HG03039 (cell line): ENCODE measurements at regions not wholly inside any gene's neighbourhood (a gene's known extent, or its start where the extent isn't known, plus 50 kb on each side); places are given as distances from the start of the nearest gene placed in this dataset.

Experiments
- ATAC-seq: cut with Tn5 transposase; IDR thresholded peaks from one replicate; pipeline ENCODE4 v1.9.1; 2021; ENCODE audit warnings: mild to moderate bottlenecking, moderate library complexity; ENCODE audit not compliant: unreplicated experiment

DNA sequence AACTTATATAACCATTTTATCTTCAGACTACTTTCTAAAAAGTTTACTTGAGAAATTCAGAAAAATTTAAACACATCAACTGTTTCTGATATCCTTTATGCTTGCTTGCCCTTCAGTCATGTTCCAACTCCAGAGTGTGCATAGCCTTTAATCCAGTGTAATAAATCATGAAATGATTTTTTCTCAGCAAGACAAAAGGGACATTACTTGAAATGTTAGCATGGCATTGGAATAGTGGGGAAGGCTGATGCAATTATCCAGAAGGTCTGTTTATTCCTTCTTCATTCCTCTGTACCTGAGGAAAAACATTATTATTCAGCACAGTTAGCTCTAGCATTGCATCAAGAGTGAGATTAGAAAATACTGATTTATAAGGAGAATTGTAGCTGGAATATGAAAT lies 209.9 kb downstream of the SLC7A11 start:
- ATAC-seq, result no peak

DNA sequence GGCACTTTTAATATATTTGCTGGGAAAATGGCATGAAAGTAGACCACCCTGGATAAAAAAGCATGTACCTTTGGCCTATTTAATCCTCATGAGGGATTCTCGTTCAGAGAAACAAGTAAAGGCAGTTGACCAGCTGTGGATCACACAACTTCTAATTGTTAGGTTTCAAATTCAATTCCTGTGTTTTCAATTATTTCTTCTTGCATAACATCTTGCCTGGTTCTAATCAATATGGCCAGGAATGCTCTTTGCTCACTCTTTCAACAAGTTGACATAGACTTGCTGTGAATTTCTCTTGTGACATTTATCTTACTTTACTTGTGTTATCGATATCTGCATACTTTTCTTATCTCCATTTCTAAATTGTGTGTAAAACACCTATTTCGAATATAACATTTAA lies 211.8 kb downstream of the SLC7A11 start:
- no peak for ATAC-seq

DNA sequence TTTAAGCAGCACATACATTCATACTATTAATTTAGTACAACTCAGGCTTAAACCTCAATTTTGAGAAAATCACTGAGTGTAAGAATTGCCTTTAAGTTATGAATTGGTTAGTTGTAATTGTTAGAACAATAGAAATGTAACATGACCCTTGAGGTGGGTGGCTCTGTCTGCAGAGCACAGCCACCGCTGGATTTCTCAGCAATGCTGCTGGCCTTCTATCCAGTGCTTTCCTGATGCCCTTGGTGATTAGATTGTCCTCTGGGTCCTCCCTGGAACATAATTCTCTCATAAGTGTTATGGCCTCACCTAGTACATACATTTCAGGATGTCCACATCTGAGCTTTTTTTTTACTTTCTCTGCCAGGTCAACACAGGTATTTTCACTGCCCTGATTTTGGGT lies 213.2 kb downstream of the SLC7A11 start:
- ATAC-seq, result no peak

DNA sequence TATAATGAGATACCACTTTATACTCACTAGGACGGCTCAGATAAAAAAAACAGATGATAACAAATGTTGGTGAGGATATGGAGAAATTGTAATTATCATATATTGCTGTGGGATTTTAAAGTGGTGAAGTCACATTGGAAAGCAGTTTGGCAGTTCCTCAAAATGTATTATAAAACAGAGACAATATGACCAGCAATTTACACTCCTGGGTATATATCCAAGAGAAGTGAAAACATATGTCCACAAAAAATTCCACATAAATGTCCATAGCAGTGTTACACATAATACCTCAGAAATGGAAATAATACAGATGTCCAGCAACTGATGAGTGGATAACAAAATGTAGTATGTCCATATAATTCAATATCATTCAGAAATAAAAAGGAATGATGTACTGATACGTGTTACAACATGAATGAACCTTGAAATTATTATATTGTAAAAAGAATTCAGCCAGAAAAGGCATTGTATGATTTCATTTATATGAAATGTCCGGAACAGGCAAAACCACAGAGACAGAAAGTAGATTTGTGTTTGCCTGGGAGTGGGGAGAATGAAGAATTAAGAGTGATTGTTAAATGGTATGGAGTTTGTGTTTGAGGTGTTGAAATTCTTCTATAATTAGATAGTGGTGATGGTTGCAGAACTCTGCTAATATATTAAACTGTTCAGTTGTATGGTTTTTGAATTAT lies 220.9 kb downstream of the SLC7A11 start:
- no peak for ATAC-seq

DNA sequence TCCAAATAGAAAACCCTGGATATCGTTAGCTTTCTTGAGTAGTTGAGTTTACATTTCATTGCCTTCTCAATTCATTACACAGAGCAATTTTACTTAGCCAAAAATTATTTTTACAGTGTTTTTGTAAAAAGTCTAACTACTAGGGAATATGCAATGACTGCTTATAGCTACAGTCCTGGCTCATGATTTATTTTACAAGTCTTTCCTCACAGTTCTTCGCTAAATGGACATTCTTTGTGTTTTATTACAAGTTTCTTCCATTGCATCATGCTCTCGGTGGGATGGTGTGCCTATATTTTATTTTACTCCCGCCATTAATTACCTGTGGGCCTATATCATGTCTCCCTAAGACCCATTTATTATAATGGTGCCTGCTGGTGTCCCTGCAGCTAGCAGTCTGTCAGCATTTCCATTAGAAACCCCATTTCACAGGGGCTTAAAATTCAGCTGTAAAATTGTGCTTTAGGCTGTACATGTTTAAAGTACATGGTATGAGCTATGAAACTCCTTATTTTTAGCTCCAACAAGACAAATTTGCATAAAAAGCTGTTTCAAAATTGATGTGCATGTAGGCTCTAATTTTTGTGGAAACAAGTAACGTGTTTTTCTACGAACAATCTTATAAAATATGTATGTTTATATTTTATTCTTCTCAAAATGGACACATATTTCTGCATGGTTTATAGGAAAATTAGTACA lies 227.4 kb downstream of the SLC7A11 start:
- no peak for ATAC-seq

DNA sequence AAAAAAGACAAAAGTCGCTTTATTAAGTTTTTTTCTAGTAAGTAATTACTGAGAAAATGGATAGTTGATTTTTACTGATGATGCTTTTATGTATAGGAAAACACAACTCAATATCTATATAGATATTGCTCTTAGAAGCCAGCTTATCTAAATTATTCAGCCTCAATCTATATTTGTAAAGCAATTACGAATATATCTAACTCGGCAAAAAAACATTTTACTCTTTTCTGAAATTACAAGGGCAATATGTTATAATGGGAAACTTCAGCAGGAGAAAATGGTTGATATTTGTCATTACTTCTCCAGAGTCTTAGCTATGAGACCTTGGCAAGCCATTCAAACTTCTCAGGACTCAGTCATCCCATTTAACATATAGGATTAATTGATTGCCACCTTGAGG lies 228.5 kb downstream of the SLC7A11 start:
- ATAC-seq, result no peak

DNA sequence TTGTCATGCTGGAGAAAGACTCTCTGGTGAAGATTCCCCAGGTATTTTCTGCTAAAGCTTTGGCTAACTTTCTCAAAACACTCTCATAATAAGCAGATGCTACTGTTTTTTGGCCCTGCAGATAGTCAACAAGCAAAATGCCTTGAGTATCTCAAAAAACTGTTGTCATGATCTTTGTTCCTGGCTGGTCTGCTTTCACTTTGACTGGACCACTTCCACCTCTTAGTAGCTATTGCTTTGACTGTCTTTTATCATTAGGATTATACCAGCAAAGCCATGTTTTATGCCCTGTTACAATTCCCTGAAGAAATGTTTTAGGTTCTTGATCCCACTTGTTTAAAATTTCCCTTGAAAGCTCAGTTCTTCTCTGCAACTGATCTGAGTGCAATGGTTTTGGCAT lies 231.5 kb downstream of the SLC7A11 start:
- ATAC-seq, result peak; percentile 83

DNA sequence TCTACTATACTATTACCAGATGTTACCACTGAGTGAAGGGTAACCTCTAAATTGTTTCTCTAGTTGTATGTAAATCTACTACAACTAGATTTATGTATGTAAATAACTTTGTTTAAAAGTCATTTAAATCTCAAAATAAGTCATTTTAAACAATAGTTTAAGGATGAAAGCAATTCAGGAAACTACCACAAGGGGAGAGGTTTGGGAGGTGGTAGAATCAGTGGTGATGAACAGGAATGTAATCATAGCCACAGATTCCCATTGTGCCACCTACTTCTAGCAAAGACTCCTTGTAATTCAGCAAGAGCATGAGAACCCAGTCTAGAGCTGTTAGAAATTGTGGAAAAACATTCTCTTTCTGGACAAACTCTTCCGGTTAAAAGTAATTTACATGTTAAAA lies 234.6 kb downstream of the SLC7A11 start:
- ATAC-seq, result no peak

DNA sequence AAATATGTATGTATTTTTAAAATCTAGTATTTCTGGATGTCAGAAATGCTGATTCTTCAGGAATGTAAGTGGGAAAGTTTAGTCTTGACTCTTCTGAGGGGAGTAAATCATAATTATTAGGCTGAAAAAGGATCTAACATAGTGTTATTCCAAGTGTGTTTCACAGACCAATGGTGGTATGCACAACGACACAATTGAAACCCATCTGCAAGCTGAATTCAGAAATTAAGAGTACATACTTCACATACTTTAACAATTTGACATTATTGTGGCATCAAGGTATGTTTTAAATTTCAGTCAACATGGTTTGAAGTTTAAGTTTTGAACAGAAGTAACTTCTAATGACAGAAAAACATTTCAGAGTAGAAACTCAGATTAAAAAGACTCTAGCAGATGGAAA lies 236.7 kb downstream of the SLC7A11 start:
- ATAC-seq, result no peak

DNA sequence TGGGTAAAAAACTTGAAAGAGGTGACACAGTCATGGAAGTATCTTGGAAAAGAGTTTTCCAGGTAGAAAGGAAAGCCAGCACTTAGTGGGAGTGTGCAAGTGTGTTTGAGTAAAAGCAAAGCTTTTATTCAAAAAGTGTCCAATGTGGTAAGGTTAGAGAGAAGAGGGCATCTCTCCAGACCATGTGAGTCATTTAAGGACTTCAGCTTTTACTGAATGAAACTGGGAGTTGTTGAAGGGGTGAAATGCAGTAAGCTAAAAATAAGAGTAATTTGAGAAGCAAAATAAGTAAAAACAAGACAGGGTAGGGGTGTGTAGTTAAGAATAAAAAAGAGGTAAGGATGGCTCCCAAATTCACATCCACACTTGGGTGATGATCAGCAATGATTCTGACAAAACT lies 238.9 kb downstream of the SLC7A11 start:
- ATAC-seq, result peak; percentile 98

DNA sequence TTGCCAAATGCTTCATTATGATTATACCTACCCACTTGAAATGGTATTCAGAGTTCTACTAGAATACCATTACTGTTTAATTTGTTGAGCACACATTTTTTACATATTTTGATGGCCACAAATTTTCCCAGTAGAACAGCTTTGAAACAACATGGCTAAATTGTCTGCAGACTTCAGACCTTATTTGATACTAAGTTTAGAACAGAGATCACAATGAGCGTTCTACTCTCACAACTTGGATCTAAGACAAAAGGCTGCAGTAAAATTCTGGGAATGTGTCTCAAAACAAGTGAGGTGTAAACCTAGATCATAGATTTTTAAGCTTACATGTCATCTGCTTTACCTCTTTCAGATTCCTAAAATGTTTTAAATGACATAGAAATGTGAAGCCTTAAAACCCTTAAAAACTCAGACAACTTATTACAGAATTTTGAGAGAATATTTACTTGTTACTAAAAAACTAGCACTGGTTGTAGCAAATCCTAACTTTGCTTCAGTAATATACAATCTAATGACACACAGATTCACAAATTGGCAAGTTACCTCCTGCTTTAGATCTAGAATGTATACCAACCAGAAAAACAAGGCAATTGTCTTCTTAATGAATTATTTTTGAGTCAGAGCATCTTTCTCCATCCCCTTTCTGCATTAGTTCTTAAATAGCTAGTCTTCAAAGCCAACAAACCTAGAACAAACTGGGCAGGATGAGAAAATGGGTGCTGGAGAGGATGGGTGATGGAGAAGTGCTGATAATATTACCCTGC lies 243.3 kb downstream of the SLC7A11 start:
- no peak for ATAC-seq

DNA sequence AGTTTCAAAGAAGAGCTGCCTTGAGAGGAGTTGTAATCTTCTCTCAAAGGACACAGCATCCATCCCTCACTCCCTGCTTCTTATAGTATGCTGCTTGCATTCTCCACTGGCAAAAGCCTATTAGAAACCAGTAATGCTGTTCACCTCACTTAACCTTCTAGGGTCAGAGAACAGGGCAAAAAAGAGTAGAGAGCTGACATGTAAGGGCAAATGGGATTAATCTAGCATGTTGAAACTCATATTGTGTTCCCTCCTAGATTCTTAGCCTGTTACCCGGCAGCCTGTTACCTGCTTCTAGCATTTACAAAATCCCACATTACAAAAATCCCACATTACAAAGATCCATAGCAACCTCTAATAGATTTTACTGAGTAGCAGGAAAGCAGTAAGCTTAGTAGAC lies 244.7 kb downstream of the SLC7A11 start:
- no peak for ATAC-seq

DNA sequence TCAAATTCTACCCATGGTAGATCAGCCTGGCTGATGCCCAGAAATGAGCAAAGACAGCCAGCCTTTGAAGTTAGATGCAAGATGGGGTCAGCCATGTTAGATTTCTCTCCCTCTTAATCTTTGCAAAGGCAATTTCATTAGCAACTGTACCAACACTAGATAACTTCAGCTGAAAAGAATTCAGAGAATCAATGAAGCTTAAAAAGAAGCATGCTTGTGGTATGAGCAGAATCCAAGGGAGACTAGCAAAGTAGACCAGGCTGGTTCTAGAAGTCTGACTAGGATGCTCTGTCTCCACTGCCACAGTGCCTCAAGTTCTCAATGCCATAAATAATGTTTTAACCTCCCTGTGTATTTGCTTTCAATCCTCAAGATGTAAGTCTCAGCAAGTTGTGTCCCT lies 247.3 kb downstream of the SLC7A11 start:
- no peak for ATAC-seq

DNA sequence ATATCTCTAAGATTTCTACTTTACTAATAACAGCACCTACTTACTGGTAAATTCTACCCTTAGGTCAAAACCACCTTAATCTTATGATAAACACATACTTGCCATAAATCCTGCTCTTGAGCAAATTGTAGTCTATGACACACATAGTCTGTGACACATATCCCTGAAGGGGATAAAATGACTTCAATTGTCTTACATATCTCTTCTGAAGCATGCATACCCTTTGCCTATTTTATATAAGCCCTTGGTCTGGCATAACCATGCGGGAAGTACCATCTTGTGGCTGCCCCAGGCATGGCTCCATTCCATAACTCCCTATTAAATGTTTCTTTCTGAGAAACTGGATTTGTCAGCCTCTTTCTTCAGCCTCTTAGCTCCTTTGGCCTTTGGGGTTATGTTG lies 248.9 kb downstream of the SLC7A11 start:
- ATAC-seq, result no peak

DNA sequence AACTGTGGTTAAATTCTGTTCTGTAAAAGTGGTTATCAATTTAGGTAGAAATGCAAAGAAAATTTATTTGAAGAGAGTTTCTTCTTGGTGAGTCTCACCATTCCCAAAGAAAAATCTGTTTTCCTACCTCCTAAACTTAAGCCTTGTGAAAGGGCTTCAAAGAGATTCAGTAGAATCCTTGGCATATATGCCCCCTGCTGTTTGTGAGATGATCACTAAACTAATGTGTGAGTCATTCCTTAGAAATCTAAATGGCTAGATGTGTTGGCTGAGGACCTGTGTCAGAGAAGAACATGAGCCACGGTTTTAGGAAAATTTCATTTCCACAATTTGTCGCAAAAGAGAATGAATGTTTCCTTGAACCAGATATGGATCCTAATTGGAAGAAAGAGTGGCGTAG lies 260.9 kb downstream of the SLC7A11 start:
- ATAC-seq, result no peak

DNA sequence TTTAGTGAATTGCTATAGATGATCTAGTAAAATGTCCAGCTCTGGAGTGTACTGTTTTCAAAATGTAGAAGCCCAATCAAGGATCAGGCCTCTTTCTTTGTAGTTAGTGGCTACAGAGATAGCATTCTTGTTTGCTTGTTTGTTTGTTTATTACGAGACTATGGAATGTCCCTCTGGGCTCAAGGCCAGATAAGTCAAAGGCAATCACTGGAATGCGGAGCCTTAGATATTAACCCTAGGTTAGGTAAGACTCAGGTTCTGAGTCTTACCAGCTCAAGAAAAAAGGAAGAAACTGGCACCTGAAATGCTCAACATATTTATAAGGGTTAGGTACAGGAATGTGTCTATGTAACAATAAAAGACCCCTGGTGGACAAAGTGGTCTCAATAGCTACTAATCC lies 261.5 kb downstream of the SLC7A11 start:
- ATAC-seq, result no peak

DNA sequence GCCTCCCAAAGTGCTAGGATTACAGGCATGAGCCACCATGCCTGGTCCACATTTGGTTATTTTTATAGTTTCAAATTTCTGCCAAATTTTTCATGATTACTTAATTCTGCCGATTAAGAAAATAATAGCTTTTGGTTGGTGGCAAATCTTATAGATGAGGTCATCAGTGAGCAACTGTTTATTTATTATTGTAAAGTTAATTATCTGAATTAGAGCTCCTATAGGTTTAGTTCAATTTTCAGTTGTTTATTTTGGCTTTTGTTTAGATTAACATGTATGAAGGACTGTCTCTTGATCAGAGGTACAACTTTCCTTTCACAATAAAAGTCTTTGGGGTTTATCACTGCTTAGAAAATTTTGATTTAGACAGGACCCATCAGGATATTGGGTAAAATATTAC lies 262.2 kb downstream of the SLC7A11 start:
- ATAC-seq, result no peak

DNA sequence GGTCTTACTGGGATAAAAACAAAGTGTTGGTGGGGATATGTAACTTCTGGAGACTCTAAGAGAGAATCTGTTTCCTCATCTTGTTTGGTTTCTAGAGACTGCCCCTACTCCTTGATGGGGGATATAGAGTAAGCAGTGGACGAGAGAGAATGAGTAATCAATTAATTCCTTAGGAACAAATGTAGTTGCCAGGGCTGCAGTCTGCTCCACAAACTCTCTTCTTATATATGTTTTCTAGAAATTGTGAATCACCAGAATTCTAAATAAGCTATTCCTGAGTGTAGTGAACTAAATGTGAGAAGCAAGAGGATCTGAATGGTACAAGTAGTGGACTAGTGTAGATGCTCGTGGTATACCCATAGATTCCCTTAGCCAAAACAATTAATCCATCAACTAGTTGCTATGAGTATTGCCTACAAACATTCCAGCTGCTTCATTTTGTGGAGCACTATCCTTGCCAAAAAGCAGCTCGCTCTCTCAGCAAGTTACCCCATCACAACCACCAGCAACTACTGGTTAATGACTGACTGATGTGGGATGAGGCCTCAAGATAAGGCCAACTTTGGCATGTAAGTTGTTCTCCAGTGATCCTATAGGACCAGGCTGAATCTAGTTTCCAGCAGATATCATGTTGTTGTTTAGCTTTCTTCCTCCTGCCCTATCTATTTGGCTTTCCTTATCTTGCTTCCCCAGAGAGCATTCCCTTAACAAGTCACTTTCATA lies 273.0 kb downstream of the SLC7A11 start:
- no peak for ATAC-seq

DNA sequence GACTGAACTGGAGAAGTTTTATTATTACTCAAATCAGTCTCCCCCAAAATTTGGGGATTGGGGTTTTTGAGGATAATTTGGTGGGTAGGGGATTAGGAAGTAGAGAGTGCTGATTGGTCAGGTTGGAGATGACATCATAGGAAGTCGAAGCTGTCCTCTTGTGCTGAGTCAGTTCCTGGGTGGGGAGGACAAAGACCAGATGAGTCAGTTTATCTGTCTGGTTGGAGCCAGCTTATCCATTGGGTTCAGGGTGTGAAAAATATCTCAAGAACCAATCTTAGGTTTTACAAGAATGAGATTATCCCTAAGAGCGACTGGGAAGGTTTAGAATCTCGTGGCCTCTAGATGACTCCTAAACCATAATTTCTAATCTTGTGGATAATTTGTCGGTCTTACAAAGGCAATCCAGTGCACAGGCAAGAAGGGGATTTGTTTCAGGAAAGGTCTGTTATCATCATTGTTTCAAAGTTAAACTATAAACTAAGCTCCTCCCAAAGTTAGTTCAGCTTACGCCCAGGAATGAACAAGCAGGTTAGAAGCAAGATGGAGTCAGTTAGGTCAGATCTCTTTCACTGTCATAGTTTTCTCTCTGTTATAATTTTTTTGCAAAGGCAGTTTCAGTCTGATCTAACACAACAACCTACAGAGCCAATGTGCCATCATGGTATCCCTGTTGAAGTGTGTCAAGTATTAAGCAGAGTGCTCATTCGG lies 274.5 kb downstream of the SLC7A11 start:
- ATAC-seq, result no peak

DNA sequence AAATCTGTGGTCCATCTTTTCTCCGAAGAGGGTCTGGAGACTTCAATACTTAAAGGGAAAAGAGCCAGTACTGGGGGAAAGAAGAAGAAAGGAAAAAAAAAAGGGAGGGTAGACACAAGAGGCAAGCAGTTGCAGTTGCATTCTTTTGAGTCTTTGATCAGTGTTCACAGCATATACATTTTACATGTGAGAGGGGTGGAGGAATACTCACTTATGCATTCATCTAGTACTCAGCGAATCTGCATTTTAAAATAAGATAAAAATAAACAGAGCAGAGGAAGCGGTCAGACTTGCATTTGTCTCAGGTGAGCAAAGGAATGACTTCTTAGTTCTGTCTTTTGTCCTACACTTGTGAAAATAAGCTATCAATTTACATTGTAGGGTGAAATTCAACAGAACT lies 275.6 kb downstream of the SLC7A11 start:
- no peak for ATAC-seq

DNA sequence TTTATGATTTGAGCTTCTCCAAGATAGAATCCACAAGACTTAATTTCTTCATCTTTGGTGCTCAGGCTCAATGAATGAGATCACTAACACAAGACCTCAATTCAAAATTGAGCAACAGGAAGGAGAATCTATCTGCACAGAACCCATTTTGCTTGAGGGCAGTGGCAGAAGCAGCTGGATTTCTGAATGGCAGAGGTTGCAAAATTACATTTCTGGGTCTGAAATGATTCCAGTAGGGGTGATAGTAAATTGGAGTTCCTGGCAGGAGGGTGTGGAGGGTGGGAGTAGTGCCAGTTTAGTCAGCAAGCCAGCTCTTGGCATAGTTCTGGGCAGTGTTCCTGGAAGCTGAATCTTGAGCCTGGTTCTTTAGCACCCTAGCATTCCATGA lies 281.1 kb downstream of the SLC7A11 start:
- no peak for ATAC-seq
